GM10266 (cell line): ENCODE measurements at regions not wholly inside any gene's neighbourhood (a gene's known extent, or its start where the extent isn't known, plus 50 kb on each side); places are given as distances from the start of the nearest gene placed in this dataset.

Experiments
- DNase-seq: peaks from one replicate; pipeline ENCODE4 v3.0.0; 2012; ENCODE audit errors: extremely low spot score
- CTCF ChIP-seq: IDR thresholded peaks from 2 replicates; pipeline ENCODE4 v1.5.1; 2012; ENCODE audit warnings: mild to moderate bottlenecking, low read depth; ENCODE audit not compliant: control insufficient read depth, insufficient read depth; ENCODE audit errors: missing control alignments

GRCh38 chr16:17949982-17950250 lies 386.6 kb downstream of the NPIPA8 start:
- DNase-seq = no peak
- TF ChIP-seq CTCF = no peak

- no peak for TF ChIP-seq CTCF
- DNase-seq = no peak
These were observed 387.2 kb downstream of the NPIPA8 start for GRCh38 chr16:17949141-17949981.

- no peak for DNase-seq
- TF ChIP-seq CTCF = no peak
These were observed 388.9 kb downstream of the NPIPA8 start for GRCh38 chr16:17947637-17948036.

- no peak for TF ChIP-seq CTCF
- DNase-seq = no peak
These were observed 389.4 kb downstream of the NPIPA8 start for GRCh38 chr16:17947165-17947564.

GRCh38 chr16:17945080-17945601 lies 391.4 kb downstream of the NPIPA8 start:
- TF ChIP-seq CTCF = no peak
- DNase-seq = no peak

GRCh38 chr16:17944345-17944744 lies 392.2 kb downstream of the NPIPA8 start:
- no peak for TF ChIP-seq CTCF
- DNase-seq = no peak

- no peak for DNase-seq
- TF ChIP-seq CTCF = no peak
These were observed 394.5 kb downstream of the NPIPA8 start for GRCh38 chr16:17942067-17942466.
